ENCODE measurements at regions not wholly inside any gene's neighbourhood (a gene's known extent, or its start where the extent isn't known, plus 50 kb on each side); places are given as distances from the start of the nearest gene placed in this dataset.

GRCh38 chr17:73972056-73972455 lies 231.4 kb upstream of the RPL38 start:
- TF ChIP-seq CTCF (IDR thresholded peaks at IDR 0.05) (no peak), POLR2A (IDR thresholded peaks at IDR 0.05) (no peak)

Measured in testis (tissue), 2 donors.